NB4 (cell line): ENCODE measurements at regions not wholly inside any gene's neighbourhood (a gene's known extent, or its start where the extent isn't known, plus 50 kb on each side); places are given as distances from the start of the nearest gene placed in this dataset.
"Not testable (repeated sequence)": the region's sequence is repeated elsewhere in the genome, so short reads cannot be mapped to it uniquely, and the experiment has no call there.

Source experiments
- CTCF ChIP-seq: IDR thresholded peaks from one replicate; pipeline ENCODE4 v1.5.1; 2012; ENCODE audit warnings: low read depth, low read length
- MAX ChIP-seq: IDR thresholded peaks from 2 replicates; pipeline ENCODE4 v1.6.1; 2011; ENCODE audit warnings: low read depth, low read length
- POLR2A ChIP-seq: IDR thresholded peaks from 2 replicates; pipeline ENCODE4 v1.6.1; 2011; ENCODE audit warnings: mild to moderate bottlenecking; ENCODE audit not compliant: insufficient read length; ENCODE audit errors: extremely low read depth

- not testable (repeated sequence) for TF ChIP-seq POLR2A, CTCF, MAX
These were observed 85.3 kb upstream of the THSD7B start for GRCh38 chr2:136680079-136680478.
